Thyroid gland (tissue), 4 donors: ENCODE measurements at regions not wholly inside any gene's neighbourhood (a gene's known extent, or its start where the extent isn't known, plus 50 kb on each side); places are given as distances from the start of the nearest gene placed in this dataset.

Experiments used
- CTCF ChIP-seq, 6 experiments: fragments of 200-600 bp in 3 of 6; fragments of 450-650 bp in 3 of 6; sonication (generic) in 3 of 6; IDR thresholded peaks; one replicate each; pipeline ENCODE4 v1.5.1; 2016 to 2019; ENCODE audit warnings: antibody characterized with exemption in 6 of 6, mild to moderate bottlenecking in 2 of 6, inconsistent platforms in 1 of 6, moderate library complexity in 1 of 6
- POLR2A ChIP-seq, 2 donors: fragments of 450-650 bp; IDR thresholded peaks; one replicate each; pipeline ENCODE4 v1.6.1; 2017; ENCODE audit warnings: antibody characterized with exemption in 2 of 2, mild to moderate bottlenecking in 2 of 2, moderate library complexity in 1 of 2

GRCh38 chr1:39122056-39122455 is 82.4 kb upstream of the MACF1 start:
- TF ChIP-seq CTCF (IDR thresholded peaks at IDR 0.05) (no peak), POLR2A (IDR thresholded peaks at IDR 0.05) (no peak)
